NCI-H446 (cell line): ENCODE measurements at regions not wholly inside any gene's neighbourhood (a gene's known extent, or its start where the extent isn't known, plus 50 kb on each side); places are given as distances from the start of the nearest gene placed in this dataset.

ENCODE experiments used
- DNase-seq, 2 experiments: peaks; one replicate each; lab custom pipeline; 2025; lab: John Stamatoyannopoulos, UW

DNA sequence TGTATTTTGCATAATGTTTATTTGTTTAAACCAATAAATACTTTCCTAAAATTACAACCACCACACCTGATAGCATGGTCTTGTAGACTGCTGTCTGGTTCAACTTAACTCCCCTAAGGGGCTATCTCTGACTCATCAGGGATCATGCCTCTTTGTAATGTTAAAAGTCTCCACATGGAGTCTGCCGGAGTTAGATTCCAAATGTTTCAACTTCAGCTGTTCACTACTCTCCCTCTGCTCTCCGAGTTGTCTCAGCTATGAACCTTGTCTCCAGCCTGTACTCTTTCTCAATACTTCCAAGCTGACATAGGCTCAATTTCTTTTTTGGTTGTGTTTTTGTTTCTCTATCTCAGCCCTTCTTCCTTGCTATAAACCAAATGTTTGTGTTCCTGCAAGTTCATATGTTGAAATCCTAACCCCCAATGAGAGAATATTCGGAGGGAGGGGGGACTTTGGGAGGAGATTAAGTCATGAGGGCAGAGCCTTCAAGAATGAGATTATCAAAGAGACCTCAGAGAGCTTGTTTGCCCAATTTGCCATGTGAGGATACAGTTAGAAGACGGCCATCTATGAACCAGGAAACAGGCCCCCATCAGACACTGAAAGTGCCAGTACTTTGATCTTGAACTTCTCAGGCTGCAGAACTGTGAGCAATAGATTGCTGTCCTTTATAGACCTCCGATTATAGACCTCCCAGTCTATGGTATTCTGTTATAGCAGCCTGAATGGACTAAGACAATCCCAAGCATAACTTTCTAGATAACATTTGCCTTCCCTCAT is 858.2 kb downstream of the VRK1 start:
- no peak for DNase-seq

DNA sequence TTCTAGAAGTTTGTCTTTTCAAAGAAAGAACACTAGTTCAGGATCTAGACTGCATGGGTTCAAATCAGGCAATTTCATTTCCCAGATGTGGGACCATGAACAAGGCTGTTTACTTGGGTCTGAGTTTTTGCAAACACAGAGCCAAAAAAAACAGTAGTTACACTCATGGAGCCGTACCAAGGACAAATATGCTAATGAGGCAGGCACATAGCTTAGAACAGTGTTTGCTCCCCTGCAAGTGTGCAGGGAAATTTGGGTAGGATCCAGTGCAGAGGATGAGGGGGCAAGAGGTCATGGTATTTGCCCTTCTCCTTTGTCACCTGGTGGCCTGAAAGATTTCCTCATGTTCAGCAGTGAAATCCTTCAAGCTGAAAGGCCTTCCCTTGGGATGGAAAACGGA is 860.4 kb downstream of the VRK1 start:
- no peak for DNase-seq

DNA sequence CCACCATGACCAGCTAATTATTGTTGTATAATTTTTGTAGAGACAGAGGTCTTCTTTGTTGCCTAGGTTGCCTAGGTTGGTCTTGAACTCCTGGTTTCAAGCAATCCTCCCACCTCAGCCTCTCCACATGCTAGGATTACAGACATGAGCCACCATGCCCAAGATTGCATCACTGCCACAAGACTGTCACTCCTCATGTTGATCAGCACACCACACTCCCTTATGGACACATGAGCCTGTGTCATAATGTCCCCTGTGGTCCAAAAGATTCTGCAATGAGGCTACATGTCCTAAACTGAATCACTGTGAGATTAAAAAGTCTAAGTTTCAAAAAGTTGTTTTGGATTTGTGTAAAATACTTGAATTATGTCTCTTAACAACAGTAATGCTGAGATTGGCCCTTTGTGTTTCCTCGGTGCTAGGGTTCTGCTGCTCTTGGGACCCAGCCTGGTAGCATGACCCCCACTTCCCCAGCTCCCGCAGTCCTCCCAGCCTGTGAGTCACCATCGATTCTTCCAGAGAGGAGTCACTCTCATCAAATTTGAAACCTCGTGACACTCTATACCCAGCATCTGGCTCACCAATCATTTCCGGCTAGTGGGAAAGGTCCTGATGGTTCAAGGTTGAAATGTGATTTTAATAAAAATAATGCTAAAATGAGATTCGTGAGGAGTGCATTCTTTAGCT is 890.9 kb downstream of the VRK1 start:
- DNase-seq: no peak

DNA sequence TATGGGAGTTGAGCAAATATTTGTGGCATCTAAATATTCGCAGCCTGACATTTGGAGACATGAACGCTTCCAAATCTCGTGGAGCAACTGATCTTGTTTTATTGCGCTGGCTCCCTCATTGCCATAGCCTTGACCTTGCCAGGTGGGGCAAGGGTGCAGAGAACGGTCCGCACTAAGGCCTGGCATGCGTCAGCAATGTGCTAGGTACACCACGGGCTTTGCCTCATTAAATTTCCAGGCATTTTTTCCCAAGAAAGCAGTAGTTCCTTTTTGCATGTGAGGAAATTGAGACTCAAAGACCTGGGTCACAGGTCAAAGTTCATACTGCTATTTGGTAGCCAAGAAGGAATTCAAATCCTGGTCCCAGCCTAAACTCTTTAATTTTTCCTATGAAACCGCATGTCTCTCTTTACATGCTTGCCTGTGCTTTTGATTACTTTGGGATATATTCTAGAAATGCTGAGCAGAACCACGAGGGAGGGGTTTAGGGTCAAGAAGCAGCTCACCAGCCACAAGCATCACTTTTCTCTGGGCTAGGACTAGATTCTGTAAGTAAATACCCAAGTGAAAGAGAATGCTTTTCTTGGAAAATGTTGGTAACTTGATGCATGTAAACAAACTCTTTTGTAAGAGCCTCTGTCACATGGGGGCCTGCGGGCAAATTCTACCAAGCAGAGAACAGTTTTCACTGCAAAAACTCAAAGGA is 891.6 kb downstream of the VRK1 start:
- no peak for DNase-seq

- no peak for DNase-seq
These were observed 894.9 kb downstream of the VRK1 start for GRCh38 chr14:97692084-97692483.

- no peak for DNase-seq
These were observed 898.3 kb downstream of the VRK1 start for GRCh38 chr14:97695456-97695981.

GRCh38 chr14:97697772-97698171 is 900.6 kb downstream of the VRK1 start:
- DNase-seq: no peak

DNA sequence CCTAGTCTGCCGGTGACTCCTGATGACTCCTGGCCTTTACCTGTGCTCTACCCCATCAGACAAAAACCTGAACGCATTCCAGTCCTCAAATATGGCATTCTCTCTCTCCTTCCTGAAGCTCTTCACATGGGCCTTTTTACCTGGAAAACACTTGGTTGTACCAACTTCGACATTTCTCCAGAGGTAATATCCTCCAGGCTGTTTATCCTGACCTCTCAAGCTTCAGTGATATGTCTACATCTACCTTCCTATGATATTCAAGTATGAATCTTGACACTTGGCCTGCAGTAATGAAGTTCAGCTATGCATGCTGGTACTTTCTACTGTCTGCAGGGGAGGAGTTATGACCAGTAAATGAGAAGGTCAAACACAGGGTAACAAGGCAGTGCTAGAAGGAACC is 901.8 kb downstream of the VRK1 start:
- no peak for DNase-seq

DNA sequence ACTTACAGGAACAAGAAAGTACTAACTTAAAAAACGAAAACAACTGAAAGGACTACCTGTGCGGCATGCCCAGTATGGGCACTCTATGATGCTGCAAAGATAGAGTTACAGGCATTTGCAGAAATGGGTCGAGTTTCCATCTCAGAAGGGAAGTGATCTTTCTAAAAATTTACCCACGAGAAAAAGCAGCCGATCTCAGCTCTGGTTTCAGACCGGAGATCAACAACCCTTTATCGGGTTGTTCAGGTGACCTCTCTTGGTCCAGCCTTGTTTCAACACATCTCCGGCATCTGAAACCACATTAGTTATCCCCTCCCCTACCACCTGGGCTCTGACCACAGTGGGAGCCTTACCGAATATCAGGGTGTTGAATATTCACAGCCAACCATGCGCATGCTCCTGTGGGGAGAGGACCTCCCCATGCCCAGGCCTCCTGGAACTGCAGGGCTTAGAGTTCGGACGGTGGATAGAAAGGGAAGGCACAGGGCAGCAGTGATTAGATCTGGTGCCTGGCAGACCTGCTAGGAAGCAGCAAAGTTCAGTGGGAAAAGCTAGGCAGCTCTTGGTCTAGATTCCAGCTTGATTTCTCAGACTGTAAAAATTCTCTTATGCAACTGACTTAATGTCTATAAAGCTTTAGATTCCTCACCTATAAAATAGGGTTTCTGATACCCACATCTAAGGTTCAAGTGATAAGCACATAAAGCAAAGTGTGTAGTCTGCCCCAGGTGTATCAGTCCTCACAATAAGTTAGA is 906.0 kb downstream of the VRK1 start:
- DNase-seq: no peak

DNA sequence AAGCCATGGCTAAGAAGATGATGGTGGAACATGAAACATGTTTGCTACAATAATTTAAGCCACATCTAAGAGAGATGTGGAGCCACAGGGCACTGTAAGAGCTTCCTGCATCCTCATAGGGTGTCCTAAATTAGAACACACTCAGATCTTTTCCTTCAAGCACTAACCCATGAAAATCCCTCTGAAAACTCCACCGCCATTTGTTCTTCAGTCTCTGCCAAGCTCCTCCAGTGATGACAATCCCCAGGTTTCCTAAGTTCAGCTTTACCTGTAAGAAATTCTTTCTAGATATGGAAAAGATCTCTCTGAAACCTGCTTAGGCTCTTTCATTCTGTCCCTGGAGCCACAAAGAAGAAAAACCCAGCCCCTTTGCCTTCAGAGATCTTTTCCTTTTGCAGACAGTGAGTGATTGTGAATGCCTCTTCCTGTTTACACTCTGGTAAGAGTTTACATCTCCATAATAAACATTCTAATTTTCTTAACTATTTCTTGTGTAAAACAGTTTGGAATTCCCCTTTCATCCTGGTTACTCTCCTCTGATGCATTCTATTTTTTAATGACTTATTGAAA is 907.2 kb downstream of the VRK1 start:
- no peak for DNase-seq

DNA sequence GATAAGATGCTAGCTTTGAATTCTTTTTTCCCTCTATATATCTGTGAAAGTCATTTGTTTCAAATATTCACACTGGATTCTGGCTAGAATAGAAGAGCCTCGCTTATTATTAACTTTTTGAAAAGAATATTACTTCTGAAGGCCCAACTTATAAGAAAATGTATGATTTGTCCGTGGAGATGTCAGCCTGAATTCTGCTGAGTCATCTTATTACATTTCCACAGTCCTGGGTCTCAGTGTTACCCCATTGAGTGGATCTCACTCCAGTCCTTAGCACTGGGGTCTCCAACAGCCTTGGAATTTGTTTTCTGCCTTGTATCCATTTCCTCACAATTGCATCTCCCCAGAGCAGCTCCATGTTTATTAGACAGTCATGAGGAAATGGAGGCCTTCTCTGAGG is 907.9 kb downstream of the VRK1 start:
- DNase-seq: no peak

GRCh38 chr14:97705976-97706375 is 908.8 kb downstream of the VRK1 start:
- DNase-seq: no peak

- no peak for DNase-seq
These were observed 909.6 kb downstream of the VRK1 start for GRCh38 chr14:97706819-97707218.

GRCh38 chr14:97707603-97708002 is 910.4 kb downstream of the VRK1 start:
- no peak for DNase-seq

- no peak for DNase-seq
These were observed 912.4 kb downstream of the VRK1 start for GRCh38 chr14:97709552-97709951.

- DNase-seq: no peak
These were observed 913.5 kb downstream of the VRK1 start for GRCh38 chr14:97710726-97711125.

DNA sequence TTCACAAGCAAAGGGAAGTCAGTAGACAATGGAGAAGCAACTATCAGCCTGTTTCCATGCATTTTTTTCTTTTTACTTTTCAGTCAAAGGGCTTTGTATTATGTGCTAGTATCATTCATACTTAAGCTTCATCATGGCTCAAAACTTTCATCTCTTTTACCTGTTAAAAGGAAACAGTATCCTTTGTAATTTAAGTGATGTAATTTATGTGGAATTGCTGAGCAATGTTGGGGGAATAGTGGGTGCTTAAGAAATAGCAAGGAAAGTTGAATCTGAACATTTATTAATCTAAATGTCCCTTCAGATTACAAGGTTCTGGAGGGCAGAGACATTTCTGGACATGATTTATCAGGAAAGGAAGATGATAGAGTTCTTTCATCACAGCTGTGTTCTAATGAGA is 915.3 kb downstream of the VRK1 start:
- DNase-seq: no peak

- no peak for DNase-seq
These were observed 915.8 kb downstream of the VRK1 start for GRCh38 chr14:97713023-97713422.

- DNase-seq: no peak
These were observed 921.8 kb downstream of the VRK1 start for GRCh38 chr14:97718886-97719442.

DNA sequence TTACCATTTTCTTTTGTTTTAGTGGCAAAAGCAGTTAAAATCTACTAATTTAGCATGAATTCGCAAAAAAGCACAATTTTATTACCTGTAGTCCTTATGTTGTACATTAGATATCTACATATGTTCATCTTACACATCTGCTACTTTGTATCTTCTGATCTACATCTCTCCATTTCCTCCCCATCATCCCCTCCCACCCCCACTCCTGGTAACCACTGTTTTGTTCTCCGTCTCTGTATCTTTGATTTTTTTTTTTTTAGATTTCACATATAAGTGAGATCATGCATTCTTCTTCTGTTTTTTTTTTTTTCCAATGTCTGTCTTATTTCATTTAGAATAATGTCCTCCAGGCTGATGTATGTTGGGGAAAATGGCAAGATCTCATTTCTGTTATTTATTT is 922.7 kb downstream of the VRK1 start:
- no peak for DNase-seq

DNA sequence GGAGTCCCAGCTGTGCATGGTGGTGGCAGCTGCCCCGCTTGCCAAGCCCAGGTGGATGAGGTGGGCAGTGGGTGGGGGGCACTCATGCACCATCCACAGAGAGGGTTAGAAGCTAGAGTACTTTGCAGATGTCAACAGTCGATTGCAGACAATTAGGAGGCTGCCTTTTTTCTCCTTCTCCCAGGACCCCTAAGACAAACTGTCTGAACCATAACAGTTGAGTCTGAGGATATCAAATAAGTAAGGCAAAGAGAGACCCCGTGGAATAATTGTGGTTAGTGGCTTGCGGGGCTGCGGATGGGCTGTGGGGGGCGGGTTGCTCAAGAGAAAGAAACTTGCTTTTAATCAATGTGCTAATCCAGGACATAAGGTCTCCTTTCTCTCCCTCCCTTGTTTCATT is 926.2 kb downstream of the VRK1 start:
- no peak for DNase-seq
